Activated CD4-positive, alpha-beta memory T cell treated with anti-CD3 and anti-CD28 coated beads, Interleukin-2, amount 10 ng/mL, durations not matched to agents 7 days and 5 days (primary cell): ENCODE measurements at regions not wholly inside any gene's neighbourhood (a gene's known extent, or its start where the extent isn't known, plus 50 kb on each side); places are given as distances from the start of the nearest gene placed in this dataset.
"Not testable (repeated sequence)": the region's sequence is repeated elsewhere in the genome, so short reads cannot be mapped to it uniquely, and the experiment has no call there.

ENCODE experiments used
- CTCF ChIA-PET: fragments of 350-600 bp; sonication (Branson Sonifier 250); formaldehyde crosslinking; loops from one replicate; lab custom pipeline; 2021; ENCODE audit warnings: antibody characterized with exemption, inconsistent platforms; lab: Charles Lee
- POLR2A ChIA-PET: fragments of 350-600 bp; sonication (Branson Sonifier 250); formaldehyde crosslinking; loops from one replicate; lab custom pipeline; 2021; ENCODE audit warnings: antibody characterized with exemption; lab: Charles Lee
- DNase-seq: peaks from one replicate; pipeline ENCODE4 v3.0.0-alpha.2; 2020
- H3K27ac Mint-ChIP-seq: one replicate; pipeline ENCODE4 v1.8.0; 2021; ENCODE audit warnings: mild to moderate bottlenecking, mixed read lengths
- H3K27me3 Mint-ChIP-seq: one replicate; pipeline ENCODE4 v1.8.0; 2021; ENCODE audit warnings: mixed read lengths
- H3K36me3 Mint-ChIP-seq: one replicate; pipeline ENCODE4 v1.8.0; 2021; ENCODE audit warnings: low read depth, mixed read lengths
- H3K4me1 Mint-ChIP-seq: one replicate; pipeline ENCODE4 v1.8.0; 2021; ENCODE audit warnings: mixed read lengths
- H3K4me3 Mint-ChIP-seq: one replicate; pipeline ENCODE4 v1.8.0; 2021; ENCODE audit warnings: mild to moderate bottlenecking, mixed read lengths
- H3K9me3 Mint-ChIP-seq: one replicate; pipeline ENCODE4 v1.8.0; 2021; ENCODE audit warnings: mixed read lengths

DNA sequence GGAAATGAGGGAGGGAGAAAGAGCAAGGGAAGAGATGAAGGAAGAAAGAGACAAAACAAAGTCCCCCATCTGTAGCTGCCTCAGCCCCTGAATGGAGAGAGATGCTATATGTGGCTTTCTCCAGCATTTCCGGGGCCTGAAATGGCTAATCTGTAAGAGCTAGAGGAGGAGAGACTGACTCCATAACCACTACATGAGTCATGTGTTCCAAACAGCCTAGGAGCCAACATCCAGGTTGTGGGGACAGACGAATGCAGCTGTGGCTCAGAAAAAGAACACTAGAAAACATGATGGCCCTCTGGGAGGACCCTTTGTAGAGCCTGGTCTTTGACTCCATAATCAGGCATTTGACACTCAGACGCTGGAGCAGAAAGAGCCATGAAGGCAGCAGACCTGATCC lies 292.0 kb upstream of the ZNF507 start:
- no peak for DNase-seq
- CTCF ChIA-PET = no interaction called here
- no peak overlapping the region for H3K4me3 Mint-ChIP-seq
- POLR2A ChIA-PET = no interaction called here
- H3K9me3 Mint-ChIP-seq = peaks cover 2% of the 10 kb centered on the region
- no peak overlapping the region for H3K27ac Mint-ChIP-seq
- no peaks in the 10 kb centered on the region for H3K4me1 Mint-ChIP-seq
- no peaks in the 10 kb centered on the region for H3K27me3 Mint-ChIP-seq
- no peaks in the 10 kb centered on the region for H3K36me3 Mint-ChIP-seq

DNA sequence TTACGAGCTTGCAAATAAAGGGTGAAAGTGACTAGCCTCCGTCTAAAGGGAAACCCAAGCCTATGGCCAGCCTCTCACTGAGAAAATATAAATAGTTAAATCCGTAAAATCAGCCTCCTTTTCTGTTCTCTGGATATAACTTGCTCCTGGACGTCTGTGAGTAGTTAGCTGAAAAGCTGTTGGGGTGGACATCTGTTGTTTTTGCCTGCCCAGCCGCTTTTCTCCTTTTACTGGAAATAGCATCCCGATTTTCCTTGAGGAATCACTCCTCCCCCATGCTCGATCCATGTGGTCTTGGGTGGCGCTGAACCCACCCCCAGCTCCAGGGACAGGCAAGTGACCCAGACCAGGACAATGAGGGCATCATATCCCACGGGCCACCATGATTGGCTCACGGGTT lies 291.5 kb upstream of the ZNF507 start:
- POLR2A ChIA-PET = no interaction called here
- no peak overlapping the region for H3K27ac Mint-ChIP-seq
- peaks cover 2% of the 10 kb centered on the region for H3K9me3 Mint-ChIP-seq
- H3K27me3 Mint-ChIP-seq = no peaks in the 10 kb centered on the region
- no peaks in the 10 kb centered on the region for H3K4me1 Mint-ChIP-seq
- CTCF ChIA-PET = no interaction called here
- H3K36me3 Mint-ChIP-seq = no peaks in the 10 kb centered on the region
- no peak for DNase-seq
- no peak overlapping the region for H3K4me3 Mint-ChIP-seq

DNA sequence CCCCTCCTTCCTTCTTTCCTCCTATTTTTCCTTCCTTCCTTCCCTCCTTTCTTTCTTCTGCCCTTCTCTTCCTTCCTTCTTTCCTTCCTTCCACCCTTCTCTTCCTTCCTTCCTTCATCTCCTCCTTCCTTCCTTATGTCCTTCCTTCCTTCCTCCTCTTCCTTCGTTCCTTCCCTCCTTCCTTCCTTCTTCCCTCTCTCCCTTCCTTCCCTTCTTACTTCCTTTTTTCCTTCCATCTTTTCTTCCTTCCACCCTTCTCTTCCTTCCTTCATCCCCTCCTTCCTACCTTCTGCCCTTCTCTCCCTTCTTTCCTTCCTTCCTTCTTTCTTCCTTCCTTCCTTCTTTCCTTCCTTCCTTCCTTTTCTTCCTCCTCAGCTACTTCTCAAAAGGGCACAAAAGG lies 287.3 kb upstream of the ZNF507 start:
- Mint-ChIP-seq H3K27ac (no peak overlapping the region), H3K4me1 (no peaks in the 10 kb centered on the region), H3K36me3 (no peaks in the 10 kb centered on the region), H3K27me3 (no peaks in the 10 kb centered on the region), H3K9me3 (no peaks in the 10 kb centered on the region), H3K4me3 (no peak overlapping the region)
- ChIA-PET CTCF (no interaction called here), POLR2A (no interaction called here)
- no peak for DNase-seq

DNA sequence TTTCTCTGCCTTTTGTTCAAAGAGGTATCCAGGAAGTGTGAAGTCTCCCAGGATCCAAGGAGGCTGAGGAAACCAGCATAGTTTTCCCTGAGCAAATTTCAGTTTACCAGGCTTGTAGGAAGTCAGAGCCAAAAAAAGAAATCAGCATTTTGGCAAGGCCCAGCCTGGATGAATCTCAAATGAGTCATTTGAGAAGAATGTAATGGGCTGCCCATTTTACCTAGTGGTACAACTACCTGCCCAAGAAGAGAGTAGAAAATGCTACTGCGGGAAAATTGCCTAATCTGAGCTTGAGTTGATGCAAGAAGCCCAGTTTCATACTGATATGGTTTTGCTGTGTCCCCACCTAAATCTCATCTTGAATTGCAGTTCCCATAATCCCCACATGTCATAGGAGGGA lies 284.1 kb upstream of the ZNF507 start:
- POLR2A ChIA-PET = no interaction called here

DNA sequence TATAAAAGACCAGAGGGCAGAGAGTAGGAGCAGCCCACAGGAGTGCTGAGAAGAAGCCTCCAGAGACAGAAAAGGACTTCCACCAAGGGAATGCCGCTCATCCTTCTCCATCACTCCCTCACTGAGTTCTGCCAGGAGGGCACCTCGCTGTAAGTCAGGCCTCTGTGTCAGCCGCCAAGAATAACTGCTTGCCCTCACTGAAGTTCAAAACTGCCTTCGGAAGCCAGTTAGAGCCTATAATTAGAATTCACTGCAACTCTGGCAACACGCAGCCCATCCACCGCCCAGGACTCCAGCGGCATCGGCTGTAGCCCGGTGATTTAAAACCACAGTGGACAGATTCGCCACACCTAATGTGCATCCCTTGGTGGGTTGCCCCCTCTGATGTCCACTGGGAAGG lies 281.8 kb upstream of the ZNF507 start:
- no peak for DNase-seq
- H3K27ac Mint-ChIP-seq = no peak overlapping the region
- H3K4me3 Mint-ChIP-seq = no peak overlapping the region
- H3K4me1 Mint-ChIP-seq = no peaks in the 10 kb centered on the region
- H3K36me3 Mint-ChIP-seq = no peaks in the 10 kb centered on the region
- H3K9me3 Mint-ChIP-seq = no peaks in the 10 kb centered on the region
- H3K27me3 Mint-ChIP-seq = no peaks in the 10 kb centered on the region
- CTCF ChIA-PET = no interaction called here
- POLR2A ChIA-PET = no interaction called here

More for the DNA sequence above, 284.1 kb upstream of the ZNF507 start:
- no peaks in the 10 kb centered on the region for H3K4me1 Mint-ChIP-seq
- no peaks in the 10 kb centered on the region for H3K27me3 Mint-ChIP-seq
- CTCF ChIA-PET = no interaction called here
- no peak overlapping the region for H3K4me3 Mint-ChIP-seq
- H3K27ac Mint-ChIP-seq = no peak overlapping the region
- DNase-seq = no peak
- no peaks in the 10 kb centered on the region for H3K9me3 Mint-ChIP-seq
- H3K36me3 Mint-ChIP-seq = no peaks in the 10 kb centered on the region

DNA sequence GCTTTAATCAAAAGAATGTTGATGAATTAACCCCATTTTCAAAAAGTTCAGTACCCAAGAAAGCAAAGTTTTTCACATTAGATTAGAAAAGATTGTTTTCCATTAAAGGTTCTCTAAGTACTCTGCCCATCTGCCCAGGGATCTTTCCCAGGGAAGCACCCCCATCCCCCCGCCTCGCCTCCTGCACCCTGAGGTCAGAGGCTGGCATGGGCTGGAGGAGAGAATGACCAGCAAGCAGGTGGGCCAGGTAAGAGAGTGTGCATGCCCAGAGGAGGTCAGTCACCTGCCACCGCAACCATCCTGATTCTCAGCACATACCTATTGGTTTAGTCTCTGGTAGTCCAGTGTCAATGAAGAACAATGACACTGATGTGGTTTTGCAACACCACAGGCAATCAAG lies 279.4 kb upstream of the ZNF507 start:
- ChIA-PET CTCF (no interaction called here), POLR2A (no interaction called here)
- Mint-ChIP-seq H3K4me1 (no peaks in the 10 kb centered on the region), H3K9me3 (no peaks in the 10 kb centered on the region), H3K27me3 (no peaks in the 10 kb centered on the region), H3K4me3 (no peak overlapping the region), H3K27ac (no peak overlapping the region), H3K36me3 (no peaks in the 10 kb centered on the region)
- DNase-seq = no peak

DNA sequence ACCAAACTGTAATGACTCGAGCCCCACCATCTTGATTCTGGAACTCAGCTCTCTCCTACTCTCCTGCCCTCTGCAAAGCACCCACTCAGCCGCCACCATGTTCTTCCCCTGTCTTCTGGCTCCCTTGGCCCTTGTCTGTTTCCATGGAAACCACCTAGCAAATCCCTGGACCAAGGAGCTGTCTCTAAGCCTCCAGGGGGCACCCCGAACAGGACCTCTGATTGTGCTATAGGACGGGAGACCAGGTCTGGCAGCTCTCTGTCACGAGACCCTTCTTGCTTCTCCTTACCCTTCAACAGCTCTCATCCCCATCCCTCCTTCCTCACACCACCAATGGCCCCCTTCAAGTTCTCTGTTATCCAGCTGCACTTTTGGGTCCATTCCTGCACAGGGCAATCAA lies 277.7 kb upstream of the ZNF507 start:
- ChIA-PET POLR2A (no interaction called here), CTCF (no interaction called here)
- no peak overlapping the region for H3K4me3 Mint-ChIP-seq
- no peak overlapping the region for H3K27ac Mint-ChIP-seq
- H3K36me3 Mint-ChIP-seq = no peaks in the 10 kb centered on the region
- no peaks in the 10 kb centered on the region for H3K9me3 Mint-ChIP-seq
- no peaks in the 10 kb centered on the region for H3K27me3 Mint-ChIP-seq
- no peak for DNase-seq
- no peaks in the 10 kb centered on the region for H3K4me1 Mint-ChIP-seq

DNA sequence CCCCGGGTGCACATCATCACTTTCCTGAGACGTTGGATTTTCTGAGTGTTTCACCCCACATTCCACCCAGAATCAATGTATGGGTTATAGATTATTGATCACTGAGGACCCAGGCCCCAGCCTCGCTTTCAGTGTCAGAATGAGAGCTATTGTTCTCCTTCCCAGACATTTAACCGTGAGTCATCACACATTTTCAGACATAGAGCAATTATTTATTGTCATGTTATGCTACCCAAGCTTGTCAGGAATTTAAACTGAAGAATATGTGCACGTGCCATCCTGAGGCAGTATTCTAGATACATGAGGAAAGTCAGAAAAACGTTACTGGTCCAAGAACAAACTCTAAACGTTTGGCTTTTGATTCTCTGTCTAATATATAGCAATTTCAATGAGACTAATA lies 276.6 kb upstream of the ZNF507 start:
- H3K9me3 Mint-ChIP-seq = no peaks in the 10 kb centered on the region
- ChIA-PET CTCF (no interaction called here), POLR2A (no interaction called here)
- no peaks in the 10 kb centered on the region for H3K36me3 Mint-ChIP-seq
- no peaks in the 10 kb centered on the region for H3K4me1 Mint-ChIP-seq
- H3K27me3 Mint-ChIP-seq = no peaks in the 10 kb centered on the region
- no peak overlapping the region for H3K4me3 Mint-ChIP-seq
- DNase-seq = no peak
- H3K27ac Mint-ChIP-seq = no peak overlapping the region

DNA sequence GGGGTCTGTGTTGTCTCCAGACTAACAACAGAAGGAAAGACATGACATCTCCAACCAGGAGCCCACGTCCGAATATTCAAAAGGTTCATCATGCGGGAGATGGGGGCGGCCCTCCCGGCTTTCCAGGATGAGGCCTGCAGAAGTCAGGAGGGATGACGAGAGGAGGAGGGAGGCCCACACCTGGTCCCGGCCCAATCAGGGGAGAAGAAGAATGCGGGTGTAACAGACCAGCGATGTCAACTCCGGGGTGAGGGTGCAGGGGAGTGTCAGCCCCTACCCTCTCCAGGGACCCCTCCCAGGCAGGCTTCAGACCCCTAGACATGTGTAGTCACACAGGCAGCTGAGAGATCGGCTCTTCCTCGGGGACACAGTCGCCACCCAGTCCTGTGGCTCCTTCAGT lies 275.3 kb upstream of the ZNF507 start:
- POLR2A ChIA-PET = no interaction called here
- CTCF ChIA-PET = no interaction called here
- H3K36me3 Mint-ChIP-seq = no peaks in the 10 kb centered on the region
- no peaks in the 10 kb centered on the region for H3K9me3 Mint-ChIP-seq
- no peak overlapping the region for H3K27ac Mint-ChIP-seq
- DNase-seq = no peak
- no peaks in the 10 kb centered on the region for H3K4me1 Mint-ChIP-seq
- no peaks in the 10 kb centered on the region for H3K27me3 Mint-ChIP-seq
- no peak overlapping the region for H3K4me3 Mint-ChIP-seq

DNA sequence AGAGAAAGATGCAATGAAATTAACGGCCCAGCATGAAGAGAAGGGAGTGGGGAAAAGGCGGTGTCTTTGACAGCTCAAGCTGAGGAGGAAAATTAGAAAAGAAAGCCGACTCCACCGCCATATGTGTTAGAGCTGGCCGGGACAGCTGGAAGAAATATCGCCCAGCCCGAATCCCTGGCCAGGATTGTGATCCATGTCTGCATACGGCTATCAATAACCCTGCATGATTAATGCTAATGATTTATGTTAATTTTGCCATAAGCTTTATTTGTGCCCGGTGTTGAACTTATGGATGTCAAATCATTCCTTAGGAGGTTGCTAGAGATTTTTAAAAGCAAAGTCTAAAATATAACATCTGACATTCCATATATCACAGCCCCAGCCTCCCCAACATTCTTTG lies 263.4 kb upstream of the ZNF507 start:
- POLR2A ChIA-PET = no interaction called here

DNA sequence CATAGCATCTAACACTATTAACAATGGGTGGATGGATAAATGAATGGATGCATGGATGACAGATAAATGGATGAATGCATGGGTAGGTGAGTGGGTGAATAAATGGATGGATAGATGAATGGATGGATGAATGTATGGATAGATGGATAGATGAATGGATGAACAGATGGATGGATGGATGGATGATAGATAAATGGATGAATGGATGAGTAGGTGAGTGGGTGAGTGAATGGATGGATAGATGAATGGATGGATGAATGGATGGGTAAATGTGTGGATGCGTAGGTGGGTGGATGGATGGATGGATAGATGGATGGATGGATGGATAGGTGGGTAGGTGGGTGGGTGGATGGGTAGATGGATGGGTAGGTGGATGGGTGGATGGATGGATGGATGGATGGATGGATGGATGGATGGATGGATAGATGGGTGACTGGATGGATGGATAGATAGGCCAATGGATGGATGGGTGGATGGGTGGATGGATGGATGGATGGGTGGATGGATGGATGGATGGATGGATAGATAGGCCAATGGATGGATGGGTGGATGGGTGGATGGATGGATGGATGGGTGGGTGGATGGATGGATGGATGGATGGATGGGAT lies 260.6 kb upstream of the ZNF507 start:
- H3K4me1 Mint-ChIP-seq, DNase-seq, H3K9me3 Mint-ChIP-seq, H3K27me3 Mint-ChIP-seq, CTCF ChIA-PET, H3K4me3 Mint-ChIP-seq, H3K36me3 Mint-ChIP-seq, H3K27ac Mint-ChIP-seq, POLR2A ChIA-PET: not testable (repeated sequence)

More for the DNA sequence above, 263.4 kb upstream of the ZNF507 start:
- H3K9me3 Mint-ChIP-seq = peaks cover 5% of the 10 kb centered on the region
- H3K36me3 Mint-ChIP-seq = no peaks in the 10 kb centered on the region
- H3K27me3 Mint-ChIP-seq = no peaks in the 10 kb centered on the region
- no peak for DNase-seq
- CTCF ChIA-PET = no interaction called here
- H3K4me3 Mint-ChIP-seq = no peak overlapping the region
- no peaks in the 10 kb centered on the region for H3K4me1 Mint-ChIP-seq
- H3K27ac Mint-ChIP-seq = no peak overlapping the region

DNA sequence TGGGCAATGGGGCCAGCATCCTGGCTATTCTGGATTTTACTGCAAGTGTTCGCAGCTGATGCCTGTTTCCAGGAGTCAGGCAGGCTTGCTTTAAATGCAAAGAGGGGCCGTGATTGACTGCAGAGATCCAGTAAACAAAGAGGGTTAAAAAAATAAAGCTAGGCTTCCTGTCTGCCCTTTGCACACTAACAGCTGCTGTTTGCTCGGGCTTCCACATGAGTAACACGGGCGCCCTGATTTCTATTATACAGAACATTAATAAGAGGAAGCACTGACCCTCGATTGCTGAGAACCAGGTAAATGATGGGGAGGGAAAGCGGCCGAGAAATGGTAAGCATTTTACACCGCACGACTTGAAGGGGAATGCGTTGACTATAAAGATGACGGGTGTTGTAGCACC lies 254.2 kb upstream of the ZNF507 start:
- CTCF ChIA-PET = no interaction called here

DNA sequence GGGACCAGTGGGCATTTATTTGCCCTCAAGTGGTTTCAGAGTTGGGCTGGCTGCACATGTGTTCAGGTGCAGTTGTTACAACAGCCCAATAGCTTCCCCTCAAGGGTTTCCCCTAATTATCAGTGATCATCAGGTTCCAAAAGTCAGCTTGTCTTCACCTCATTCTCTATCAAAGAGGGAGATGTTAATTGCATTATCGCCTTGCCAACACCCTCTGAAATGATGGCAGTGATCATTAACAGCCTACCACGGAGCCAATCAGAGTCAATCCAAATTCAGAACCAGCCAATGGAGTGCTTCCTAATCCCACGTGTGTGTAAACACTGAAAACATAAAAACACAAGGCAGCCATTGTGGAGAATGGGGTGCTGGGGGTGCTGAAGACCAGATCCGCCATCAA lies 248.4 kb upstream of the ZNF507 start:
- POLR2A ChIA-PET = no interaction called here
- Mint-ChIP-seq H3K36me3 (no peaks in the 10 kb centered on the region), H3K27me3 (no peaks in the 10 kb centered on the region), H3K4me3 (no peak overlapping the region), H3K27ac (no peak overlapping the region), H3K4me1 (no peaks in the 10 kb centered on the region), H3K9me3 (no peaks in the 10 kb centered on the region)
- DNase-seq = no peak
- CTCF ChIA-PET = no interaction called here

More for the DNA sequence above, 254.2 kb upstream of the ZNF507 start:
- Mint-ChIP-seq H3K27ac (no peak overlapping the region), H3K9me3 (no peaks in the 10 kb centered on the region), H3K36me3 (no peaks in the 10 kb centered on the region), H3K27me3 (no peaks in the 10 kb centered on the region), H3K4me1 (no peaks in the 10 kb centered on the region), H3K4me3 (no peak overlapping the region)
- DNase-seq = no peak
- POLR2A ChIA-PET = no interaction called here

DNA sequence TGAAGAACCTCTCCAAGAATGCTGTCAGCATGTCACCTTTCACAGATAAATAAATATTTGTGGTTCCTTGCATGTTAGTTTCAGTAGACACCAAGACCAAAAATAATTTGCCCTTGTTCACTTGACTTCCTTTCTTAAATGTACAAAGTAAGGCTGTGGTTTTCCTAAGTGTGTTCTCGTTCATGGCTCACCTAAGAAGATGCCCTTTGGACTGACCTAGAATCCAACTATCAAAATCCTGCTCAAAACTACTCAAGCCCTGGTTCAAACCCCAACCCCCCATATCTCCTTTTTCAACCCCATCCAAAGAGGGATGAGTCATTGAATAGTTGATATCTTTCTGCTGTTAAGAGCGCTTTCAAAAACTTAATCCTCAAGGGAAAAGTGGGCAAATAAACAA lies 247.8 kb upstream of the ZNF507 start:
- H3K36me3 Mint-ChIP-seq = no peaks in the 10 kb centered on the region
- DNase-seq = no peak
- CTCF ChIA-PET = no interaction called here
- POLR2A ChIA-PET = no interaction called here
- no peak overlapping the region for H3K4me3 Mint-ChIP-seq
- no peaks in the 10 kb centered on the region for H3K9me3 Mint-ChIP-seq
- no peak overlapping the region for H3K27ac Mint-ChIP-seq
- no peaks in the 10 kb centered on the region for H3K27me3 Mint-ChIP-seq
- H3K4me1 Mint-ChIP-seq = no peaks in the 10 kb centered on the region
